Mesenchymal stem cell (in vitro differentiated cells and primary cell): ENCODE measurements at regions not wholly inside any gene's neighbourhood (a gene's known extent, or its start where the extent isn't known, plus 50 kb on each side); places are given as distances from the start of the nearest gene placed in this dataset.

Experiments used
- DNase-seq: peaks from one replicate; pipeline ENCODE4 v3.0.0-alpha.2; 2013
- H2AFZ ChIP-seq: one replicate; pipeline ENCODE4 v1.6.1; 2013; ENCODE audit warnings: low read depth, mild to moderate bottlenecking, control low read depth, inconsistent platforms, low read length, moderate library complexity
- H2AK5ac ChIP-seq: 2 replicates; pipeline ENCODE4 v1.6.1; 2013; ENCODE audit warnings: low read length, moderate library complexity, mild to moderate bottlenecking, inconsistent platforms; ENCODE audit not compliant: severe bottlenecking
- H2BK120ac ChIP-seq: one replicate; pipeline ENCODE4 v1.6.1; 2013; ENCODE audit warnings: low read depth, mild to moderate bottlenecking, inconsistent platforms, low read length, moderate library complexity
- H2BK12ac ChIP-seq, 2 experiments: one replicate each; pipeline ENCODE4 v1.6.1; 2013; ENCODE audit warnings: inconsistent platforms in 2 of 2, low read length in 2 of 2, mild to moderate bottlenecking in 2 of 2, moderate library complexity in 2 of 2, control low read depth in 1 of 2
- H2BK15ac ChIP-seq: one replicate; pipeline ENCODE4 v1.6.1; 2013; ENCODE audit warnings: mild to moderate bottlenecking, low read depth, inconsistent platforms; ENCODE audit not compliant: poor library complexity, severe bottlenecking
- H2BK5ac ChIP-seq: 2 replicates; pipeline ENCODE4 v1.6.1; 2013; ENCODE audit warnings: low read depth, mild to moderate bottlenecking, low read length, control low read depth, inconsistent platforms; ENCODE audit not compliant: poor library complexity, severe bottlenecking
- H3K14ac ChIP-seq, 2 experiments: one replicate each; pipeline ENCODE4 v1.6.1; 2013; ENCODE audit warnings: inconsistent platforms in 2 of 2, low read length in 2 of 2, control low read depth in 1 of 2, mild to moderate bottlenecking in 1 of 2, moderate library complexity in 1 of 2
- H3K18ac ChIP-seq, 2 experiments: one replicate each; pipeline ENCODE4 v1.6.1; 2013; ENCODE audit warnings: inconsistent platforms in 2 of 2, low read length in 2 of 2, control low read depth in 1 of 2, low read depth in 1 of 2, mild to moderate bottlenecking in 1 of 2
- H3K23ac ChIP-seq, 2 experiments: one replicate each; pipeline ENCODE4 v1.6.1; 2013; ENCODE audit warnings: inconsistent platforms in 2 of 2, low read length in 2 of 2, mild to moderate bottlenecking in 2 of 2, moderate library complexity in 2 of 2, control low read depth in 1 of 2
- H3K27ac ChIP-seq: 2 replicates; pipeline ENCODE4 v1.5.1; 2013; ENCODE audit warnings: mild to moderate bottlenecking, moderate library complexity, low read length, control low read depth, inconsistent platforms; ENCODE audit not compliant: poor library complexity, severe bottlenecking
- H3K27me3 ChIP-seq, 2 experiments: 2 replicates each; pipeline versions ENCODE4 v1.6.1 to v1.7.0; 2013; ENCODE audit warnings: low read length in 2 of 2, mild to moderate bottlenecking in 2 of 2, moderate library complexity in 2 of 2, control low read depth in 1 of 2, inconsistent platforms in 1 of 2; ENCODE audit not compliant: control insufficient read depth in 1 of 2, insufficient read depth in 1 of 2
- H3K36me3 ChIP-seq, 2 experiments: 2 replicates each; pipeline versions ENCODE4 v1.6.1 to v1.7.0; 2013; ENCODE audit warnings: low read length in 2 of 2, control low read depth in 1 of 2, inconsistent platforms in 1 of 2, low read depth in 1 of 2, mild to moderate bottlenecking in 1 of 2; ENCODE audit not compliant: insufficient read depth in 2 of 2, control insufficient read depth in 1 of 2
- H3K4ac ChIP-seq, 2 experiments: one replicate each; pipeline ENCODE4 v1.6.1; 2013; ENCODE audit warnings: inconsistent platforms in 2 of 2, low read length in 2 of 2, mild to moderate bottlenecking in 2 of 2, moderate library complexity in 2 of 2, control low read depth in 1 of 2, low read depth in 1 of 2
- H3K4me1 ChIP-seq: 2 replicates; pipeline ENCODE4 v1.6.1; 2013; ENCODE audit warnings: low read depth, low read length, control low read depth; ENCODE audit not compliant: control insufficient read depth, insufficient read depth
- H3K4me2 ChIP-seq: 2 replicates; pipeline ENCODE4 v1.6.1; 2013; ENCODE audit warnings: low read length, mild to moderate bottlenecking, inconsistent platforms; ENCODE audit not compliant: poor library complexity, severe bottlenecking
- H3K4me3 ChIP-seq, 2 experiments: 2 replicates each; pipeline versions ENCODE4 v1.5.1 to v1.7.0; 2013; ENCODE audit warnings: low read length in 2 of 2, mild to moderate bottlenecking in 2 of 2, control low read depth in 1 of 2, low read depth in 1 of 2; ENCODE audit not compliant: insufficient read depth in 1 of 2
- H3K79me1 ChIP-seq: replicated peaks from 2 replicates; pipeline ENCODE4 v1.6.1; 2013; ENCODE audit warnings: mild to moderate bottlenecking, control low read depth, low read length, inconsistent platforms; ENCODE audit not compliant: poor library complexity, severe bottlenecking
- H3K9ac ChIP-seq: 2 replicates; pipeline ENCODE4 v1.7.0; 2013; ENCODE audit warnings: mild to moderate bottlenecking, low read length, moderate library complexity
- H3K9me3 ChIP-seq: 2 replicates; pipeline ENCODE4 v1.7.0; 2013; ENCODE audit warnings: mild to moderate bottlenecking, low read length; ENCODE audit not compliant: control insufficient read depth
- H4K8ac ChIP-seq: one replicate; pipeline ENCODE4 v1.6.1; 2013; ENCODE audit warnings: inconsistent platforms, mild to moderate bottlenecking, low read length, moderate library complexity
- H4K91ac ChIP-seq: one replicate; pipeline ENCODE4 v1.6.1; 2013; ENCODE audit warnings: mild to moderate bottlenecking, low read length, inconsistent platforms
- WGBS: methylation state at CpG from one replicate; pipeline ENCODE4 v1.1.7; 2013; ENCODE audit warnings: mixed read lengths; 5-methylcytosine and 5-hydroxymethylcytosine counted together

DNA sequence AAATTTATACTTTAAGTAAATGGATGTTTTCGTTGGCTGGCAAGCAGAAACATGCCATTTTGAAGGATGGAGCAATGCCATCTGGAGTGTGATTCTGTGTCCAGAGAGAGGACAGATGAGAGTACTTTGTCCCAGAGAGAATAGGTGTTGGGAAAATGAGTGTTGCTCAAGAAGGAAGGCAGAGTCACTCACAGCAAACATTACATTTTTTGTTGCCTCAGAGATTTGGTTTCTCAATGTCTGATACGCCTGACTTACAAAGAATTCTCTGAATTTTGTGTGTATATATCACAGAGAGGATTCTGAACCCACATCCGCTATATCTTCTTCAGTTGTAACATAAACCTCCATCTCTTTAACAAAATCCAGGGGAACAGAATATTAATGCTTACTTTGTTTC, 102.8 kb upstream of the PCDH18 start:
- Histone ChIP-seq H3K79me1 (no peaks in the 10 kb centered on the region), H3K4me1 (no peaks in the 10 kb centered on the region), H2AK5ac (no peak overlapping the region), H4K91ac (no peak overlapping the region), H3K23ac (no peak overlapping the region), H3K27me3 (no peaks in the 10 kb centered on the region), H3K18ac (no peak overlapping the region), H3K4ac (no peak overlapping the region), H3K27ac (no peak overlapping the region), H2BK120ac (no peak overlapping the region), H3K4me3 (peak overlapping the region in 1 of 2 experiments; percentile 41), H2BK12ac (no peak overlapping the region), H4K8ac (no peak overlapping the region), H2AFZ (no peak overlapping the region), H2BK15ac (no peak overlapping the region), H3K9me3 (peaks cover 4% of the 10 kb centered on the region), H3K4me2 (no peak overlapping the region), H2BK5ac (no peak overlapping the region), H3K9ac (peak overlapping the region; percentile 77), H3K36me3 (no peaks in the 10 kb centered on the region), H3K14ac (no peak overlapping the region)
- peak; percentile 56 for DNase-seq
- WGBS: 88% methylated on average over 1 of the region's 3 CpGs

DNA sequence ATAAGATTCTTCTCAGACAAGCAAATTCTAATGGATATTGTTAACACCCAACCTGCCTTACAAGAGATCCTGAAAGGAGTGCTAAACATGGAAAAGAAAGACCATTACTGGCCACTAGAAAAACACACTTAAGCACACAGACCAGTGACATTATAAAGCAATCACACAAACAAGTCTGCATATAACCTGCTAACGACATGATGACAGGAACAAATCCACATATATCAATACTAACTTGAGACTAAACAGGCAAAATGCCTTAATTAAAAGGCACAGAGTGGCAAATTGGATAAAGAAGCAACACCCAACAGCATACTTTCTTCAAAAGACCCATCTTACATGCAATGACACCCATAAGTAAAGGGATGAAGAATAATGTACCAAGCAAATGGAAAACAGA, 100.5 kb upstream of the PCDH18 start:
- DNase-seq: no peak
- no peak overlapping the region for H3K23ac ChIP-seq
- 100% methylated on average over 1 of the region's 1 CpG for WGBS
- no peak overlapping the region for H2BK120ac ChIP-seq
- no peak overlapping the region for H3K14ac ChIP-seq
- H3K4me3 ChIP-seq: no peak overlapping the region
- H3K79me1 ChIP-seq: no peaks in the 10 kb centered on the region
- H3K36me3 ChIP-seq: no peaks in the 10 kb centered on the region
- H2BK15ac ChIP-seq: no peak overlapping the region
- no peak overlapping the region for H4K91ac ChIP-seq
- no peak overlapping the region for H3K27ac ChIP-seq
- no peak overlapping the region for H3K9ac ChIP-seq
- H3K27me3 ChIP-seq: no peaks in the 10 kb centered on the region
- H3K4ac ChIP-seq: no peak overlapping the region
- no peak overlapping the region for H2BK12ac ChIP-seq
- no peaks in the 10 kb centered on the region for H3K4me1 ChIP-seq
- H3K18ac ChIP-seq: no peak overlapping the region
- no peak overlapping the region for H3K4me2 ChIP-seq
- no peak overlapping the region for H2AK5ac ChIP-seq
- no peak overlapping the region for H2AFZ ChIP-seq
- peaks cover 4% of the 10 kb centered on the region for H3K9me3 ChIP-seq
- H2BK5ac ChIP-seq: no peak overlapping the region
- H4K8ac ChIP-seq: no peak overlapping the region

DNA sequence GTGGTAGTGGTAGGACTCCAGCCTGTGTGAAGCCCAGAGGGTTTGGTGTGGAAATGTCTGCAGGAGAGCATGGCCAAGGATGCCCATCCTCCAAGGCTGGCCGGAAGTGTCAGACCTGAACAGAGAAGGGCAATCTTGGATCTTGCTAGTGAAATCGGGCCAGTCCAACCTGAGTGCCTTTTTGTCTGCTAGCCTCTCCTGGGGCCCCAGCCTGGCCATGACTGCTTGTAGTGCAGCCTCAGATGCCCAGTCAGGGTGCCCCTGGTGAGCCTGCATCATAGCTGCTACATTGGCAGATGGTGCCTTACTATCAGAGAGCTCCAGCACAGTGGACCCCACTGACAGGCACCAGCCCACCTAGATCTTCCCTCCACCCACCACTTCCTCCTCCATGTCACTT, 99.3 kb upstream of the PCDH18 start:
- no peak overlapping the region for H3K27ac ChIP-seq
- no peak overlapping the region for H3K18ac ChIP-seq
- H3K4ac ChIP-seq: no peak overlapping the region
- H4K91ac ChIP-seq: no peak overlapping the region
- peak overlapping the region; percentile 86 for H2BK15ac ChIP-seq
- no peaks in the 10 kb centered on the region for H3K4me1 ChIP-seq
- no peak for DNase-seq
- H2BK12ac ChIP-seq: peak overlapping the region; percentile 7 to 50
- no peak overlapping the region for H2BK5ac ChIP-seq
- WGBS: 97% methylated on average over 2 of the region's 2 CpGs
- no peak overlapping the region for H3K23ac ChIP-seq
- no peak overlapping the region for H2BK120ac ChIP-seq
- no peak overlapping the region for H2AK5ac ChIP-seq
- H3K9me3 ChIP-seq: peaks cover 4% of the 10 kb centered on the region
- H3K9ac ChIP-seq: no peak overlapping the region
- H3K4me2 ChIP-seq: no peak overlapping the region
- no peaks in the 10 kb centered on the region for H3K36me3 ChIP-seq
- no peak overlapping the region for H2AFZ ChIP-seq
- no peaks in the 10 kb centered on the region for H3K27me3 ChIP-seq
- H3K14ac ChIP-seq: peak overlapping the region in 1 of 2 experiments; percentile 30
- H3K4me3 ChIP-seq: no peak overlapping the region
- no peak overlapping the region for H4K8ac ChIP-seq
- no peaks in the 10 kb centered on the region for H3K79me1 ChIP-seq

DNA sequence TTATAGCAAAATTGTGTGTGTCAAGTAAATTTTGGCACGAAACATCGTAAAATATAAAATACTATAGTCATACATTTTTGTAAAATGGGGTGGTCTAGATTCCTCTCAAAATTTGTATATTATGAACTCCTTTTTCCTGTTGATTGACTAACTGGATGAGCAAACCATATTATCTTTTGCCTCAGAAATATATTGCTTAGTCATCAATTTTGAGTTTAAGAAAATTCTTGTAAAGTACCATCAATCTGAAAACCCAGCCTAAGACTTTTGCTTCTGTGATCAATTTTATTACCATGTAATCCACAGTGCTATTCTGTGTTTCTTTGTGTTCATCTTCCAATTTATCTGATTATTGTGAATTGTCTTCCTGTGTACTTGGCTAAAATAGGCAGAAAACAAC, 98.0 kb upstream of the PCDH18 start:
- H3K79me1 ChIP-seq: no peaks in the 10 kb centered on the region
- H2AK5ac ChIP-seq: no peak overlapping the region
- no peak overlapping the region for H2BK120ac ChIP-seq
- H3K4me1 ChIP-seq: no peaks in the 10 kb centered on the region
- H3K4me3 ChIP-seq: no peak overlapping the region
- H2BK5ac ChIP-seq: no peak overlapping the region
- WGBS: no CpG with 5 or more reads among the region's 2 CpGs
- H3K36me3 ChIP-seq: no peaks in the 10 kb centered on the region
- no peak overlapping the region for H3K4ac ChIP-seq
- no peak overlapping the region for H3K14ac ChIP-seq
- H2AFZ ChIP-seq: no peak overlapping the region
- H4K91ac ChIP-seq: no peak overlapping the region
- H3K9ac ChIP-seq: no peak overlapping the region
- H3K27me3 ChIP-seq: no peaks in the 10 kb centered on the region
- no peak overlapping the region for H2BK12ac ChIP-seq
- H3K18ac ChIP-seq: no peak overlapping the region
- no peak overlapping the region for H3K27ac ChIP-seq
- no peak overlapping the region for H4K8ac ChIP-seq
- no peak overlapping the region for H2BK15ac ChIP-seq
- H3K23ac ChIP-seq: no peak overlapping the region
- DNase-seq: no peak
- peaks cover 4% of the 10 kb centered on the region for H3K9me3 ChIP-seq
- H3K4me2 ChIP-seq: no peak overlapping the region
